Activated gamma-delta T cell treated with Interleukin-2 at 50 U/mL for 16 hours (primary cell): ENCODE measurements at regions not wholly inside any gene's neighbourhood (a gene's known extent, or its start where the extent isn't known, plus 50 kb on each side); places are given as distances from the start of the nearest gene placed in this dataset.
"Not testable (repeated sequence)": the region's sequence is repeated elsewhere in the genome, so short reads cannot be mapped to it uniquely, and the experiment has no call there.

Experiments used
- DNase-seq: peaks from one replicate; pipeline ENCODE4 v3.0.0-alpha.2; 2020

DNA sequence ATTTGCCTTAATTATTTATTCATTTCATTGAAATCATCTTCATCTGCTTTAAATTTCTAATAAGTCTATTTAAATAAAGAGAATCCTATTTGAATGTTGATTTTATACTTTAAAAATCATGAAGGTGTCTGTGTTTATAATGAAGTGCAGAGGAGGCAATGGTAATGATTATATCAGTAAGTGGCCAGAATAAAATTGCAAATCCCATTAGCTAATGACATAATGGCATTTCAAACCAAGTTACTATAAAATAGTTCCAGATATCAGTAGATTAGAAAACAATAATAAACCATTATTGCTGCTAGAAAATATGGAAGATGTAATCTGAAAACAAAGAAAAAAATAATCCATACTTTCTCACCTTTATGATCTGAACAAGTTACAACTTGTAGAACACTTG lies 647.8 kb upstream of the KLHL1 start:
- no peak for DNase-seq

DNA sequence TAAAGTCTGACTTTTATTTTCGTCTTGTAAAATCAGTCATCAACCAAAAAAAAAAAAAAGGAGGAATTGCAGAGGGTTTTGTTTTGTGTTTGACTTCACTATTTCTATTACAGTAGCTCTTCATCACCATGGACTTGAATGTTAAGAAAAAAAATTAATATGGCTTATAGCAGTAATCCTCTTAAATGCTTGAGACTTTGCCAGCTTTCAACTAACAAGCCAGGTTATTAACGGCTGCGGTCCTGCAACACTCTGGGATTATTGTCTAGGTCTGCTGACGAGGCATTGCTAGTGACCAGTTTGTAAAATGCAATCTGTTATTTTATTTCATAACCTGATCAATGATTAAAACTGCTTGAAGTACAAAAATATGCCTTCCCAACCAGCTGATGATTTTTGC lies 647.2 kb upstream of the KLHL1 start:
- no peak for DNase-seq

DNA sequence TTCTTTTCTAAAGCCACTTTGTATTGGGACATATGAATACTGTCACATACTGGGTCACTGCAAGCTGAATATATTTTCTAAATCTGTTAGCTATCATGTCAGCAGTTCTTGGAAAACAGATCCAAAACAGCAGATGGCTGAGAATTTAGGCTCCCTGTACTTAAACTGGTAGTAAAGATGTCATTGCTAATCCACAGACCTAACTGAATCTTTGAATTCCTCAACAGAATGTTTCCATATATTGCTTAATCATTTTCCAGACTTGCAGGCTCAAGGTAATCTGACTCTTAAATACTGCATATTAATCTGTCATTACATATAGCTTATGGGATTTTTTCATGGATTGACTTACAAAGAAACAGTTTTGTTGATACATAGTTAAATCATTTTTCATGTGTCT lies 639.0 kb upstream of the KLHL1 start:
- no peak for DNase-seq

DNA sequence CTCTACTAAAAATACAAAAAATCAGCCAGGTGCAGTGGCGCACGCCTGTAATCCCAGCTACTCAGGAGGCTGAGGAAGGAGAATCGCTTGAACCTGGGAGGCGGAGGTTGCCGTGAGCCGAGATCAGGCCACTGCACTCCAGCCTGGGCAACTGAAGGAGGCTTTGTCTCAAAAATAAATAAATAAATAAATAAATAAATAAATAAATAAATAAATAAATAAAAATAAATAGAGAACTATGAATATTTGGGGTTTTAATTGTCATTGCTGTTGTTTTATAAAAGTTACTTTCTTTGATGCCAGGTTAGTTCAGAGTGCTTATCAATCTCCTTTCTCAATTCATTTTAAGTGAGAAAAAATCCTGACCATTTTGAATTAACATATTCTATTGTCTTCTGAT lies 638.2 kb upstream of the KLHL1 start:
- not testable (repeated sequence) for DNase-seq

DNA sequence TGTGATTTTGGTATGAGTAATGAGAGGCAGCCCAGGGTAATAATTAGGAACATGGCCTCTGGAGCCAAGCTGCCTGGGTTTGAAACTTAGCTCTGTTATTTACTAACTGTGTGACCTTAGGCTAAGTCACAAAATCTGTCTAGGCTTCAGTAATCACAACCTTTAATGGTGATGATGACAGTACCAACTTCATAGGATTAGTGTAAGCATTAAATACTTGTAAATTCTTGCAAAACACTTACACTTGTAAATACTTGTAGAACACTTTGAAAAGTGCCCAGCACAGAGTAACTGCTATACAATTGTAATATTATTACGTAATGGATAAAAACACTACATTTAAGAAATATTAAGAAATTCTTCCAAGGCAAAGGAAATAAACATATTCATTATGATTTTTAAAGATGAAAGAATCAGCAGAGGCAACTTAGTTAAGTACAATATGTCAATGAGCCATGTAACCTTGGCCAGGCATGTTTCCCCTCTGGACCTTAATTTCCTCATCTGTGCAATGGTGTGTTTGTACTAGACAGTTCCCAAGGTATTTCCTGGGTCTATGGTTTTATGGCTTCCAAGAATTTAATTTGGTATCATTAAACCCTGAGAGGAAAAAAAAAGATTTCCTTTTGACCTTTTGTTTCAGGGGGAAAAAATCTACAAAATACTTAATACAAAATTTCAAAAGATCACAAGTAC lies 628.5 kb upstream of the KLHL1 start:
- no peak for DNase-seq

DNA sequence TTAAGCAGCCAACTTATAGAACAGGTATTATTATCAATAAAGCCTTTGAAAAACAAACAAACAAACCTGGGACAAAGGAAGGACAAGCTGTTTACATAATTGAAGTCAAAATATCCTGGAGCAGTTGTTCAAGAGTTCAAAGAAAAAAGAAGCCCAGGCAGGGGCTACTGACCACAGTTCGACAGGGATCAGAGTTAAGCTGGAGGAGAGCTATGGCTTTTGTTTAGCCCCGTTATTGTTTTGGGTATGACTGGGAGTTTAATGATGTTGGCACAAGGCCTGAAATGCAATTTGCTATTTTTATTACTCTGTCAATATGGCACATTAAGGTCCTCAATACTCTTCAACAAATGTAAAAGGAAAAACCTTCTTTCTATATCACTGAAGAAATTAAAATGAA lies 624.4 kb upstream of the KLHL1 start:
- DNase-seq, result no peak

DNA sequence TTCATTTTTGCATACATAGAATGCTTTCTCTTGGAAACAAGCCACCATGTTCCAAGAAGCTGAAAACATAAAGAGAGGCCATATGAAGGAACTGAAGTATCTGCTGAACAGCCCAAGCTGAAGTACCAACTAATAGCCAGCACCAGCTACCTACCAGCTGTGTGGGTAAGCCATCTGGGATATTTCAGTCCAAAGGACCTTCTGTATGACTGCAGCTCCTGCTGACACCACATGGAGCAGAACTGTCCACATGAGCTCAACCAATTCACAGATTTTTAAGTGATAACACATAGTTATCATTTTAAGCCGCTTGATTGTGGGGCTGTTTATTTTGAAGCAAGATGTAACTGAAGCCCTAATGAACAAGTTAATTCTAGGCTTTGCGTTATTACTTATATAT lies 621.1 kb upstream of the KLHL1 start:
- no peak for DNase-seq

DNA sequence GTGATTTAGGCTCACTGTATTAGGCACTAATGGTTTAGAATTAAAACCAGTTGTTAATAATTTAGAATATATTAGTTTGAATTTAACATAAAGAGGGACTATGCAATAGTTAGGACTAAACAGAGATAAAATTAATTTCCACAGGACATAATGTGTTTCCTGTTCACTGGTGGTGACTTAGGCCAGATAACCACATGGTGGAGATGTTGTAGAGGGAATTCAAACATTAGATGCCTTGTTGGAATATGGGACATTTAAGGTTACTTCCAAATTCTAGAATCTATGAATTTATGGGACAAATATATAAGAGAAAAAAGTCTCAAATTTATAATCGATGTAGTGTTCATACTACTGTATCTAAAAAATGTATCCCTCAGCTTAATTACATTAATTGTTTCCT lies 615.5 kb upstream of the KLHL1 start:
- DNase-seq, result no peak

DNA sequence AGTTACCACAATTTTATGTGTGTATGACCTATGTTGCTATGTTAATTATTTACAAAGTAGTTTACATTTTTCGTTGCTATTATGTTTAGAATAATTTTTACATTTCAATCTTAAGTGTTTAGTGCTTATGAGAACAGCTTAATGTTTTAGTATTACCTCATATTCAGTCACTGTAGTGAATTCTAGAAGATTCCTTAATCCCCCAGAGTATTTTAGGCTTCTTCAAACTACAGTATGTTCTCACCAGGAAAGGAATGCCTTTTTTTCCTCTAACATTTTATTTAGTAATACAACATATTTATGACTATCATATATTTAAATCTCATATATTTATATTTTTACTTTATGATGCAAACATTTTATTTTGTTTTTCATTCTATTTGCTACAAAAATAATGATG lies 612.1 kb upstream of the KLHL1 start:
- DNase-seq, result no peak

DNA sequence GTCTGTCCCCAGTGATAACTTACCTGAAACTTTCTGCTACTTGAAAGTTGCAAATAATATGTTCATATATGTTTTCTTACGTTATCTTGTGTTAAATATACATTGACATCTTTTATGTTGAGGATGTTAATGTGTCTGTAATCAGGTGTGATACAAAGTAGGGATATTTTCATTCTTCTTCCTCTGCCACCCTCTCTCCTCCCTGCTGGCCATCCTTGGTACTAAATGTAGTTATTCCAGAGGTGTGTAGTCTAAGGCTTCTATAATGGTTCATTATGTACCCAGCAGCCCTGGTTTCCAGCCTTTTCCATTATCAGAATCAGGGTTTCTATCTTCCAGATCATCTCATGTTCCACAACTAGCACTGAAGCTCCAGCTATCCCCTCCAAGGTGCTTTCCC lies 606.7 kb upstream of the KLHL1 start:
- DNase-seq, result no peak

DNA sequence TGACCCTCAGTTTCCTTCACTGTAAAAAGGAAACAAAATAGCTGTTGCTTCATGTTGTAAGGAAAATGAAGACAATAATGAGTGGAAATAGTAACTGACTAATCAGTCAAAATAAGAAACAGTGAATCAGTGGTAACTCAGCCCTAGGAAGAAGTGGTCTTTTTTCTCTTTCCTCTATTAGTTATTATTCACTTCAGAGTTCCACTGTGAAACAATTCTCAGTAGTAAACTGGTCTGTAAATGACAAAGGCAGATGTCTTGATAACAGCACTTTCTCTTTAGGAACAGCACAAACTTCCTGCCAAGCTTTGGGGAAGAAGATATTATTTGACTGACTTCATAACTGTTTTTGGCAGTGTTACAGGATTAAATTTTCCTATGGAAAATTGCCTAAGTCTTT lies 600.5 kb upstream of the KLHL1 start:
- no peak for DNase-seq

DNA sequence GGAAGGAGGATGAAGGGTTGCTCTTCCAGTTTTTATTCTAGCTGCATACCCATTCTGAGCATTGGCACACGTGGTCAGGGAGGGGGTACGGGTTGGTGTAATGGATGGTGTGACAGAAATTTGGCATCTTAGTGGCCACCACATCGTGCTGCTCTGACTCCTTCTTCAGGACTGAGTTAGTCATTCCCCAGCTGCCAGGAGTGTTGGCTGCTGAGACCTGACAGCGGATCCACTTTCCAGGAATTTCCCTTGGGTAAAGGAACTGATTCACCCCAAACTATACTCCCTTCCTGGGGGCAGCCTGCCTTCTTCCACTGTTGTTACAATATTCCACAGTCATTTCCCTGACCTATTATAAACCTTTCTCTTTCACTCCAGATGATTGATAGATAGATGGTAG lies 595.5 kb upstream of the KLHL1 start:
- no peak for DNase-seq

DNA sequence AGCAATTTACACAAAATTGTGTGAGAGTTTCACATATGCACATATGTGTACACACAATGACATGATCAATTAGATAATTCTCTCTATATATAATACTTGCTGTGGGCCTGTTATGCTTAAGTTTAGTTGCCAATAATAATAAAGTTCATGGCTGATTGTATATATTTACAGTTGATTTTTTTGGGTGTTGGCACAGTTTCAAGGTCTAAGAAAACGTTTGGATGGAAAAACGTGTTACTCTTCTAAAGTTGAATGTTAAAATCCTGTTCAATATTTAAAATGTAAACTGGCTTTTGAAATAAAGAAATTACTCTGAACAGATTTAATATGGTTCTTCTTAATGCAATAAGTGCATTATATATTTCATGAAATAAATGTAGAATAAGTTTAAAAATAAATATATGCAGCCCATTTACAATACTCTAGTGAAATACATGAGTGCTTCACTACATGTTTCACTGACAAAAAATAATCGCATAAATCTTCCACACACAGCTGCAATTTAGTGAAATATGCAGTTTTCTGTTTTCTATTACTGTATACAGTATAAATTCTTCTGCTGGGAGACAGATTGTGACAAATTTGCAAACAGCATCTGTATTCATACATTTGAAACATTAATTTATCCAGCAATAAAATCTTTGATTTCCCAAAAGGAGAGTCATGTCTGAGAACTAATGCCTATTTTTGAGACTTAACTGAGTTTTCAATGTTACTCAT lies 586.9 kb upstream of the KLHL1 start:
- no peak for DNase-seq

DNA sequence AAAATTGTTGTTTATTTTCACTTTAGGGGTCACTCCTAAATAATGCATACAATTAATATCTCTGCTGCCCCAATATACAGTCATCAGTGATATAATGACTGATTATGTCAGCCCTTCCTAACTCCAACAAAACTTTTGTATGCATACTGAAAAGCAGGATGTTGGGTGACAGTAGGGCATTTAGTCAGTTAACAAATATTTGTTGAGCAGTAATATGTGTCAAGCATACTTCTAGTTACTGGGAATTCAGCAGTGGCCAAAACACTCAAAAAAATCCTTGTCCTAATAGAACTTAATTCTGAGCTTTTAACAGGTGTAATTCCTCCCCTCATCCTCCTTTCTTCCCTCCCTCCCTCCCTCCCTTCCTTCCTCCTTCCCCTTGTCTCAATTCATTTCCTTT lies 560.7 kb upstream of the KLHL1 start:
- DNase-seq, result no peak

DNA sequence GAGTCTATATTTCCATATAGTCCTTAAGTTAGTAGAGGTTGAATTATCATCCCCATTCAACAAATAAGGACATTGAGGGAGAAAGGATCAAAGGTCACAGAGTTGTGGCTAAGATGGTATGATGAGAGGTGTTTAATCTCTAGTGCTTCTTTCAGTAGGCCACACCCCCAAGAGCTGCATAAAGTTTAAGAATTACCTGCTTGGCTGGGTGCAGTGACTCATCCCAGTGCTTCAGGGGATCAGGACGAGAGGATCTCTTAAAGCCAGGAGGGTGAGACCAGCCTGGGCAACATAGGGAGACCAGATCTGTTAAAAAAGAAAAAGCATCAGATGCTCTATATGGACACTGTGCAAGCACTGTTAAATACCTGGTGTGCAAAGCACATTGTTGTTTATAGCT lies 560.0 kb upstream of the KLHL1 start:
- no peak for DNase-seq

DNA sequence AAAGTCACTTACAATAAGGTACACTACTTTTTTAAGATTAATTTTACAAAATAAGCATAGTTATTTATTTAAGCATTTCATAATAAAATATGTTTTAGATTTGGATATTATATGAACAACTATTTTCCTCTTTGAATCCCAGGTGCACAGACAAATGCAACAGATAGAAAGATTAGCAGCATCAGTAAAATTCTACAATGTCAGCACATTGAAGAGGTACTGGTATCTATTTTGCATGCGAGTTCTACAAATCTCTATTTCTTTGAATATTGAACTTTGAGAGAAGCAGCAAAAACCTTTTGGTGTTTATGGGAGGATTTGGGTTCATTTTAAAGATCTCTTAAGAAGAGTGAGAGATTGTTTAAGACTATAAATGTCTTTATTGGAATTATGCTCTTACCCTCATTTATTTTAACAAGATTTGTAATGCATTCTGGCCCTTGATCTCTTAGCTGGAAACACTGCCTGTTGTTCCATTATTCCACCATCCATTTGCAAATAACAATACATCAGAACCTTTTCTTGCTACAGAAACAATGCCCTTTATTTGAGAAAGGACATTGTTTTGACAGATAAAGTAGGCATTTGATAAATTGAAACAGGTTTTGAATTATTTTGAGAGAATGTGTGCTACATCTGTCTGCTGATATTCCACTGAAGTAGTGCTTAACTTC lies 558.8 kb upstream of the KLHL1 start:
- DNase-seq, result no peak

DNA sequence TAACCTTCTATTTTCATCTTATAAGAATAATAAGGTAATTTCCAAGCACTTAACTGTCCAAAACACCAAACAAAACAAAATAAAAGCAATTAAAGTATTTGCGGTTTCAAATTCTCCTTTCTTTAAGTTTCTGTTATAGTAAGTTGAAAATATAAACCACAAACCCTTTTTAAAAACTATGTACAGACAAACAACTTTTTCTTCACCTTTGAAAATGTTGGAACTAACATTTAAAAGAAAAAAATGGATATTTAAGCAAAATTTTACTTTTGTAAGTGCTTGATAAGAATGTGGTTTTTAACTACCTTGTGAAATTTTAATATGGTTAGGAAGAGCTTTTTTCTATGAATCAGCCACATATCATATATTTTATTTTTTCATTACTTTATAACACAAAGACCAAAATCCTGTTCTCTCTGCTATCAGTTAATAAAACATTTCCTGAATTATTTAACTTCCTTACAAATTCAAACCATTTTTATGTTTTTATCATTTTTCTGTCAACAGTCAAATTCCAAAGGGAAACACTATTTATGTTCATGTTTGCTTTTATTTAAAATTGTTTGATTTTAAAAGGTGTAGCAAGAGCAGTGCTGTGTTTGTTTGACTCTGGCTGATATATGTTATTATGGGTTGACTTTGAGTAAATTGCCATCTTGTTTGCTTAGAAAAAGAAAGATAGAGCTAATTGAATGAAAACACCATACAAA lies 554.1 kb upstream of the KLHL1 start:
- no peak for DNase-seq

DNA sequence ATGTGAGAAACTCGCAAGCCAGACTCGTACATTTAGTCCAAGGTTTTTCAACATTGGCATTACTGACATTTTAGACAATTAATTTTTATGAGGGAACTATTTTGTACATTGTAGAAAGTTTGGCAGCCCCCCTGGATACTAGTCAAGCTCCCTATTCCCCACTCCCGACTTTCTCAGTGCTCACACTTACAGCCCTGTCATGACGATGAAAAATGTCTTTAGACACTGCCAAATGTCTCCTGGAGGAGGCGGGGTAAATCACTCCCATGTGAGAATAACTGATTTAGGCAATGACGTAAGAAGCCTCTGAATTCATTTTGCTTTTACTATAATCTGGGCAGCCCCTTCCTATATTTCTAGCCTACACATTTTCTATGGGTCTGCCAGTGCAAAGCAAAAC lies 535.8 kb upstream of the KLHL1 start:
- DNase-seq, result no peak

DNA sequence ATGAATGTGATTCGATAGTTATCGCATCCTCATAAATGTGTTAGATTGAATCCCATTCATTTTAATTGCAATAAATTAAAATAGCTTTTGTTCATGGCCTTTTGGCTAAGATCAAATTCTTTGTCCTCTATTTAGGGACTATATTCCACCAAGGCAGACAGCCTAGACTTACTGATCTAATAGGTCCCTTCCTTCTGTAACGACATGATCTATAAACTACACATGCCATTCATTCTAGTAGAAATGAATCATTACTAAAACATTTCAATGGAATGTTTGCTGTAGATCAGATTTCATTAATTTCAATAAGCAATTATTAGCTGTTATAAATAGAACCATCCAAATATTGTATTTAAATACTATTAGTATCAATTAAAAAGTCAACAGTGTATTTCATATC lies 526.6 kb upstream of the KLHL1 start:
- no peak for DNase-seq

DNA sequence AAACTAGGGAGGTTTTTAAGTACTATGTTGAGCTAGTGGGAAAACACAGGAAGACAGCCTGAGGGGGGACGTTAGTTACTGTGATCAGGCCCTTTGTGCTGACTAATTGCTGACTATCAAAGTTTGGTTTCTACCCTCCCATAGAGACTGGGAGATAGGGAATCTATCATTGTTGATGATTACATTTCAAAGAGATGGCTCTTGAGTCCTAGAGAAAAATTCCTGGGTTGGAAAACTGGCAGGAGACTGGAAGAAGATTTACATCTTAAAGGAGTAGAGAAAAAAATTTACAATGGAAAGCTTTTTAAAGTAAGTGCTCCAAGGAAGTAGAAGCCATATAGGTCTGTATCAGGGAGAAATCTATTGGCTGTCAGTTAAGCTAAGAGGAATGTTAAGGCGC lies 522.0 kb upstream of the KLHL1 start:
- DNase-seq, result no peak

DNA sequence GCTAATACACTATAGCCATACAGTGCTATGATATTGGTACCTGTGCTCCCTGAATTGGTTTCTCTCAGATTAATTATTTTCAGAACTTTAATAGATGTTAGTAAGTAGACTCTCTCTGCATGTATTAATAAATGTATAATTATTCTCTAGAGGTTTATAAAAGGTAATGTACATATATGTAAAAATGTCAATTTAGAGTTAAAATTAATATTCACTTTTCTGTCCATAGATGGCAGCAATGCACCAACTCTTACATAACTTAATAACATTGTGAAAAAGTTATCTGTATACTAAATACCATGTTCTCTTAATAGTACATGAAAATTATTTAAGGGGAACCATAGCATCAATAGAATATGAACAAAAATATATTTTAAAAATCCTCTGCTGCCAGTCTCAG lies 515.0 kb upstream of the KLHL1 start:
- DNase-seq, result no peak

DNA sequence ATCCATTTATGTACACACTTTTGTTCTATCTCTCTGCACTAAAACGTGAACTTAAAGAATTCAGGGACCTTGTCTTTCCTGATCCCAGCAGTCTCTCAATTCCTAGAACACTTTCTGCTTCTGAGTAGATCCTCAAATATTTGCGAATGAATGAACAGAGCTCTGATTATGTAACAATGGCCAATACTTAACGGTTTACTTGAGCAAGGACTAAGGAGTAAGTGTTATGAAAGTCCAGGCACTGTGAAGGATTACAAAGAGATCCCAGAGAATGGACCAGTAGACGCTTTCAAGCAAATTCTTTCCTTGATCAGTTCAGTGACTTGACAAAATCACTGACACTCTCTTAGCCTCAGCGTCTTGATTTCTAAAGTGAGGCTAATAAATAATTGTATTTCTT lies 514.5 kb upstream of the KLHL1 start:
- no peak for DNase-seq

DNA sequence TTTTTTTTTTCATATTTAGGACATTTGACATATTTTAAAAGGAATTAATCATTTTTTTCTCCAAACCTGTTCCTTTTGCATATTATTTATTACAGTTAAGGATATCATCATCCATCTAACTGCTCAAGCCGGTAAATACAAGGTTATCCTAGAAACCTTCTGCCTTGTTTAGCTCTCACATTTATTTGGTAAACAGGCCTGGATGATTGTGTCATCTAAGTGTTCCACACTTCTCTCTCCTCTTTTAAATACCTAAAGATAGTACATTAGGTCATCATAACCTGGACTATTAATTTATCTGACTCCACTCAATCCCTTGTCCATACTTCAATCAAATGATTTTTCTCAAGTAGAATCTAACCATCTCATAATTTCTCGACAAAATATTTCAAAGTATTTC lies 511.7 kb upstream of the KLHL1 start:
- no peak for DNase-seq

DNA sequence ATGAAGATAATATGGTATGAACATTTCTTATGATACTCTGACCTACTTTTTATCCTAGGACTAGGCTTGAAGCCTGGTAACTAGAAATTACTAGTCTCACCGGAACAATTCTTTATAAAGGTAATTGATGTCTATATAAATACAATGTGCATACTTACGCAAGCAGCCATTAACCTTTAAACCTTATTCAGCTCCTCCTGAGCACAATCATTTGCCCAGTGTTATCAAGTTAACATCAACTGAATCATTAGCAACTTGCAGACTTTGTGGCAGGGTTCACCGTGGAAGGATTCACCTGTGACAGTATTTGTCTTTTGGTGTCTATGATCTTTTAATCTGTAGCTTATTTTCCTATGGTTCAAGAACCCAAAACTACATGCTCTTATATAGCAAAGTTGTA lies 508.6 kb upstream of the KLHL1 start:
- DNase-seq, result no peak
